H1 (cell line): ENCODE measurements at regions not wholly inside any gene's neighbourhood (a gene's known extent, or its start where the extent isn't known, plus 50 kb on each side); places are given as distances from the start of the nearest gene placed in this dataset.

Source experiments
- CTCF ChIA-PET: fragments of 300-600 bp; sonication (Branson Sonifier 250); formaldehyde crosslinking; loops from one replicate; lab custom pipeline; 2021; ENCODE audit not compliant: partially characterized antibody; lab: Charles Lee
- POLR2A ChIA-PET: fragments of 300-600 bp; sonication (Branson Sonifier 250); formaldehyde crosslinking; loops from one replicate; lab custom pipeline; 2021; ENCODE audit warnings: inconsistent platforms; ENCODE audit not compliant: partially characterized antibody; lab: Charles Lee
- DNase-seq, 2 experiments: peaks; one replicate each; pipeline versions ENCODE4 v3.0.0 to v3.0.0-alpha.2; 2010 to 2022; ENCODE audit warnings: low spot score in 2 of 2, low read depth in 1 of 2, mixed read lengths in 1 of 2
- FAIRE-seq: peaks from 2 replicates; lab custom pipeline; 2011; peaks lifted over from hg19 to GRCh38; lab: Jason Lieb, UNC
- H2AFZ ChIP-seq: 2 replicates; pipeline ENCODE4 v1.8.1; 2012; ENCODE audit warnings: low read length, inconsistent platforms
- H2AK5ac ChIP-seq: 2 replicates; pipeline ENCODE4 v1.6.1; 2013; ENCODE audit warnings: low read depth, low read length
- H2BK120ac ChIP-seq: replicated peaks from 2 replicates; pipeline ENCODE3; 2013; ENCODE audit warnings: low read depth, low read length, inconsistent platforms
- H2BK12ac ChIP-seq: 2 replicates; pipeline ENCODE4 v1.6.1; 2013; ENCODE audit warnings: low read depth, low read length
- H2BK15ac ChIP-seq: 2 replicates; pipeline ENCODE4 v1.6.1; 2013; ENCODE audit warnings: low read length
- H2BK20ac ChIP-seq: 2 replicates; pipeline ENCODE4 v1.6.1; 2013; ENCODE audit warnings: low read length
- H2BK5ac ChIP-seq: 2 replicates; pipeline ENCODE4 v1.6.1; 2013; ENCODE audit warnings: low read depth, low read length
- H3K14ac ChIP-seq: 2 replicates; pipeline ENCODE4 v1.6.1; 2013; ENCODE audit warnings: inconsistent platforms; ENCODE audit not compliant: insufficient read length
- H3K18ac ChIP-seq: 2 replicates; pipeline ENCODE4 v1.6.1; 2013; ENCODE audit warnings: low read length; ENCODE audit errors: extremely low read depth
- H3K23ac ChIP-seq: 2 replicates; pipeline ENCODE4 v1.6.1; 2013; ENCODE audit warnings: inconsistent platforms; ENCODE audit not compliant: insufficient read length
- H3K23me2 ChIP-seq: 2 replicates; pipeline ENCODE4 v1.6.1; 2013; ENCODE audit warnings: low read depth, low read length
- H3K27ac ChIP-seq: 2 replicates; pipeline ENCODE4 v1.6.1; 2011; ENCODE audit warnings: low read depth, low read length, inconsistent platforms
- H3K27me3 ChIP-seq, 4 experiments: replicated peaks in 1 of 4; 1 replicate in 1 of 4; 2 replicates in 3 of 4; pipeline versions ENCODE4 v1.6.1 to v1.8.1; 2011 to 2013; ENCODE audit warnings: low read length in 3 of 4, mild to moderate bottlenecking in 3 of 4, inconsistent platforms in 2 of 4, mixed read lengths in 2 of 4, moderate library complexity in 1 of 4; ENCODE audit not compliant: control insufficient read depth in 3 of 4, insufficient read depth in 3 of 4; ENCODE audit errors: extremely low read depth in 1 of 4
- H3K36me3 ChIP-seq, 4 experiments: 2 replicates each; pipeline versions ENCODE4 v1.6.1 to v1.8.1; 2011 to 2013; ENCODE audit warnings: mild to moderate bottlenecking in 4 of 4, low read length in 3 of 4, moderate library complexity in 2 of 4, control low read depth in 1 of 4, inconsistent platforms in 1 of 4; ENCODE audit not compliant: insufficient read depth in 4 of 4, control insufficient read depth in 2 of 4
- H3K4ac ChIP-seq: replicated peaks from 2 replicates; pipeline ENCODE3; 2013; ENCODE audit warnings: low read length, low read depth, mixed read lengths, inconsistent platforms; ENCODE audit not compliant: insufficient read length
- H3K4me1 ChIP-seq, 4 experiments: replicated peaks in 1 of 4; 1 replicate in 1 of 4; 2 replicates in 3 of 4; pipeline versions ENCODE4 v1.6.1 to v1.8.1; 2011 to 2013; ENCODE audit warnings: low read length in 3 of 4, inconsistent platforms in 2 of 4, mixed read lengths in 1 of 4; ENCODE audit not compliant: insufficient read depth in 4 of 4, control insufficient read depth in 3 of 4
- H3K4me2 ChIP-seq, 2 experiments: 2 replicates each; pipeline versions ENCODE4 v1.6.1 to v1.8.1; 2011 to 2013; ENCODE audit warnings: low read depth in 2 of 2, low read length in 2 of 2, control low read depth in 1 of 2, inconsistent platforms in 1 of 2, mild to moderate bottlenecking in 1 of 2; ENCODE audit not compliant: insufficient read depth in 1 of 2
- H3K4me3 ChIP-seq, 4 experiments: fragments of 200-600, 300-600 bp in 1 of 4; sonication (generic), shearing (Covaris generic), sonication (Bioruptor Twin) in 1 of 4; 2 replicates each; pipeline versions ENCODE4 v1.5.1 to v1.8.1; 2011 to 2016; ENCODE audit warnings: low read length in 4 of 4, low read depth in 3 of 4, control low read depth in 2 of 4, inconsistent platforms in 2 of 4, mild to moderate bottlenecking in 2 of 4, mixed read lengths in 1 of 4, moderate library complexity in 1 of 4; ENCODE audit not compliant: insufficient read depth in 2 of 4; ENCODE audit errors: extremely low read depth in 1 of 4
- H3K56ac ChIP-seq: replicated peaks from 2 replicates; pipeline ENCODE3; 2013; ENCODE audit warnings: low read depth, mild to moderate bottlenecking, mixed read lengths, low read length, inconsistent platforms; ENCODE audit not compliant: insufficient read length
- H3K79me1 ChIP-seq: 2 replicates; pipeline ENCODE4 v1.6.1; 2013; ENCODE audit warnings: low read depth, low read length, control low read depth
- H3K79me2 ChIP-seq, 2 experiments: 2 replicates each; pipeline versions ENCODE4 v1.6.1 to v1.8.1; 2012 to 2013; ENCODE audit warnings: low read length in 2 of 2, mild to moderate bottlenecking in 2 of 2, inconsistent platforms in 1 of 2; ENCODE audit not compliant: insufficient read depth in 2 of 2, control insufficient read depth in 1 of 2
- H3K9ac ChIP-seq, 4 experiments: replicated peaks in 1 of 4; 1 replicate in 1 of 4; 2 replicates in 3 of 4; pipeline versions ENCODE4 v1.6.1 to v1.8.1; 2011 to 2013; ENCODE audit warnings: low read depth in 3 of 4, low read length in 3 of 4, control low read depth in 2 of 4, mild to moderate bottlenecking in 2 of 4, moderate library complexity in 2 of 4, inconsistent platforms in 1 of 4; ENCODE audit errors: extremely low read depth in 1 of 4
- H3K9me3 ChIP-seq, 2 experiments: 2 replicates each; pipeline versions ENCODE4 v1.6.1 to v1.8.1; 2012 to 2013; ENCODE audit warnings: mild to moderate bottlenecking in 2 of 2, moderate library complexity in 2 of 2, control low read depth in 1 of 2, inconsistent platforms in 1 of 2, low read depth in 1 of 2, low read length in 1 of 2, mixed read lengths in 1 of 2; ENCODE audit not compliant: insufficient read depth in 2 of 2
- H4K20me1 ChIP-seq, 2 experiments: replicated peaks in 1 of 2; 2 replicates each; pipeline versions ENCODE3 to v1.8.1; 2011 to 2013; ENCODE audit warnings: inconsistent platforms in 2 of 2, low read length in 2 of 2, mild to moderate bottlenecking in 1 of 2; ENCODE audit not compliant: insufficient read depth in 2 of 2, control insufficient read depth in 1 of 2
- H4K5ac ChIP-seq: 2 replicates; pipeline ENCODE4 v1.6.1; 2013; ENCODE audit warnings: low read length, low read depth, mixed read lengths, inconsistent platforms; ENCODE audit not compliant: insufficient read length
- H4K8ac ChIP-seq: 2 replicates; pipeline ENCODE4 v1.8.0; 2013; ENCODE audit warnings: mild to moderate bottlenecking, moderate library complexity, low read length, inconsistent platforms; ENCODE audit not compliant: insufficient read depth; ENCODE audit errors: extremely low read depth
- H4K91ac ChIP-seq: replicated peaks from 2 replicates; pipeline ENCODE3; 2013; ENCODE audit warnings: low read length, mixed read lengths, inconsistent platforms; ENCODE audit not compliant: insufficient read length
- WGBS, 2 experiments: shearing (Covaris generic) in 1 of 2; methylation state at CpG; one replicate each; pipeline versions ENCODE4 v1.1.6 to v1.1.7; 2013 to 2015; ENCODE audit warnings: low lambda C conversion rate in 2 of 2, mixed read lengths in 2 of 2, inconsistent platforms in 1 of 2, low coverage in 1 of 2, missing lambda C conversion rate in 1 of 2; ENCODE audit not compliant: insufficient replicate concordance in 2 of 2, insufficient coverage in 1 of 2, insufficient read length in 1 of 2; ENCODE audit errors: extremely low coverage in 1 of 2, missing lambda C conversion rate in 1 of 2; 5-methylcytosine and 5-hydroxymethylcytosine counted together
- TF ChIP-seq, protein P1 (sequence below): fragments of 300-600 bp; sonication (generic); IDR thresholded peaks from 2 replicates; pipeline ENCODE4 v1.7.1; 2012; ENCODE audit warnings: low read length, moderate library complexity, mild to moderate bottlenecking, inconsistent platforms; ENCODE audit not compliant: insufficient replicate concordance

DNA sequence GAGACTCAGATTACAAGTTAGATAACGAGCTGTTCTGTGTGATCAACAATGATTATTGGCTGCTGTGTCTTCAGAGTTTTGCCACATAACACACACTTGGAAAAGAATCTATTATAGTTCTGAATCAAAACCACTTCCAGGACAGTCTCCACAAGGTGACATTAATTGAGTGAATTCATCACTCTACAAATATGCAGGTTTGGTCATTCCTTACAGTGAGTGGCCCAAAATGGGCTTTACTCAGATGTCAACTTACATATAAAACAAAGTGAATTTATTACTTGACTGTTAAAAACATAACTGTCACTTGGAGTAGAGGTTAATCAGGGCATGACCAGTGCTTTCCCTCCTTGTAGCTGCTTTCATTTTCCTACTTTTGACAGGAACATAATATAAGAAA, 984.3 kb downstream of the REEP3 start:
- H3K79me1 ChIP-seq = no peaks in the 10 kb centered on the region
- H3K23ac ChIP-seq = no peak overlapping the region
- no peak overlapping the region for H2BK120ac ChIP-seq
- H4K91ac ChIP-seq = no peak overlapping the region
- no peak overlapping the region for H3K27ac ChIP-seq
- no peak overlapping the region for H3K4me3 ChIP-seq
- no peak overlapping the region for H3K14ac ChIP-seq
- no peak overlapping the region for H2BK5ac ChIP-seq
- H4K20me1 ChIP-seq = no peaks in the 10 kb centered on the region
- FAIRE-seq = no peak
- no peaks in the 10 kb centered on the region for H3K79me2 ChIP-seq
- no peaks in the 10 kb centered on the region for H3K27me3 ChIP-seq
- ChIA-PET CTCF (no interaction called here), POLR2A (no interaction called here)
- H2AK5ac ChIP-seq = no peak overlapping the region
- H4K8ac ChIP-seq = no peak overlapping the region
- no peak overlapping the region for H2BK20ac ChIP-seq
- no peak overlapping the region for H4K5ac ChIP-seq
- no peak overlapping the region for H3K4me2 ChIP-seq
- no peak overlapping the region for H2AFZ ChIP-seq
- no peaks in the 10 kb centered on the region for H3K36me3 ChIP-seq
- H2BK15ac ChIP-seq = no peak overlapping the region
- H3K23me2 ChIP-seq = no peaks in the 10 kb centered on the region
- H2BK12ac ChIP-seq = no peak overlapping the region
- no peaks in the 10 kb centered on the region for H3K9me3 ChIP-seq
- peaks cover 0 to 2% (median 0%) of the 10 kb centered on the region in 4 experiments; a peak in 1 of 7 replicates for H3K4me1 ChIP-seq
- no peak overlapping the region for H3K18ac ChIP-seq
- 91% methylated on average over 1 of the region's 1 CpG; no CpG with 5 or more reads in 1 of the 2 experiments for WGBS, 2 experiments
- no peak overlapping the region for H3K56ac ChIP-seq
- H3K9ac ChIP-seq = no peak overlapping the region
- no peak overlapping the region for H3K4ac ChIP-seq
- DNase-seq = no peak
- TF ChIP-seq, protein P1, sequence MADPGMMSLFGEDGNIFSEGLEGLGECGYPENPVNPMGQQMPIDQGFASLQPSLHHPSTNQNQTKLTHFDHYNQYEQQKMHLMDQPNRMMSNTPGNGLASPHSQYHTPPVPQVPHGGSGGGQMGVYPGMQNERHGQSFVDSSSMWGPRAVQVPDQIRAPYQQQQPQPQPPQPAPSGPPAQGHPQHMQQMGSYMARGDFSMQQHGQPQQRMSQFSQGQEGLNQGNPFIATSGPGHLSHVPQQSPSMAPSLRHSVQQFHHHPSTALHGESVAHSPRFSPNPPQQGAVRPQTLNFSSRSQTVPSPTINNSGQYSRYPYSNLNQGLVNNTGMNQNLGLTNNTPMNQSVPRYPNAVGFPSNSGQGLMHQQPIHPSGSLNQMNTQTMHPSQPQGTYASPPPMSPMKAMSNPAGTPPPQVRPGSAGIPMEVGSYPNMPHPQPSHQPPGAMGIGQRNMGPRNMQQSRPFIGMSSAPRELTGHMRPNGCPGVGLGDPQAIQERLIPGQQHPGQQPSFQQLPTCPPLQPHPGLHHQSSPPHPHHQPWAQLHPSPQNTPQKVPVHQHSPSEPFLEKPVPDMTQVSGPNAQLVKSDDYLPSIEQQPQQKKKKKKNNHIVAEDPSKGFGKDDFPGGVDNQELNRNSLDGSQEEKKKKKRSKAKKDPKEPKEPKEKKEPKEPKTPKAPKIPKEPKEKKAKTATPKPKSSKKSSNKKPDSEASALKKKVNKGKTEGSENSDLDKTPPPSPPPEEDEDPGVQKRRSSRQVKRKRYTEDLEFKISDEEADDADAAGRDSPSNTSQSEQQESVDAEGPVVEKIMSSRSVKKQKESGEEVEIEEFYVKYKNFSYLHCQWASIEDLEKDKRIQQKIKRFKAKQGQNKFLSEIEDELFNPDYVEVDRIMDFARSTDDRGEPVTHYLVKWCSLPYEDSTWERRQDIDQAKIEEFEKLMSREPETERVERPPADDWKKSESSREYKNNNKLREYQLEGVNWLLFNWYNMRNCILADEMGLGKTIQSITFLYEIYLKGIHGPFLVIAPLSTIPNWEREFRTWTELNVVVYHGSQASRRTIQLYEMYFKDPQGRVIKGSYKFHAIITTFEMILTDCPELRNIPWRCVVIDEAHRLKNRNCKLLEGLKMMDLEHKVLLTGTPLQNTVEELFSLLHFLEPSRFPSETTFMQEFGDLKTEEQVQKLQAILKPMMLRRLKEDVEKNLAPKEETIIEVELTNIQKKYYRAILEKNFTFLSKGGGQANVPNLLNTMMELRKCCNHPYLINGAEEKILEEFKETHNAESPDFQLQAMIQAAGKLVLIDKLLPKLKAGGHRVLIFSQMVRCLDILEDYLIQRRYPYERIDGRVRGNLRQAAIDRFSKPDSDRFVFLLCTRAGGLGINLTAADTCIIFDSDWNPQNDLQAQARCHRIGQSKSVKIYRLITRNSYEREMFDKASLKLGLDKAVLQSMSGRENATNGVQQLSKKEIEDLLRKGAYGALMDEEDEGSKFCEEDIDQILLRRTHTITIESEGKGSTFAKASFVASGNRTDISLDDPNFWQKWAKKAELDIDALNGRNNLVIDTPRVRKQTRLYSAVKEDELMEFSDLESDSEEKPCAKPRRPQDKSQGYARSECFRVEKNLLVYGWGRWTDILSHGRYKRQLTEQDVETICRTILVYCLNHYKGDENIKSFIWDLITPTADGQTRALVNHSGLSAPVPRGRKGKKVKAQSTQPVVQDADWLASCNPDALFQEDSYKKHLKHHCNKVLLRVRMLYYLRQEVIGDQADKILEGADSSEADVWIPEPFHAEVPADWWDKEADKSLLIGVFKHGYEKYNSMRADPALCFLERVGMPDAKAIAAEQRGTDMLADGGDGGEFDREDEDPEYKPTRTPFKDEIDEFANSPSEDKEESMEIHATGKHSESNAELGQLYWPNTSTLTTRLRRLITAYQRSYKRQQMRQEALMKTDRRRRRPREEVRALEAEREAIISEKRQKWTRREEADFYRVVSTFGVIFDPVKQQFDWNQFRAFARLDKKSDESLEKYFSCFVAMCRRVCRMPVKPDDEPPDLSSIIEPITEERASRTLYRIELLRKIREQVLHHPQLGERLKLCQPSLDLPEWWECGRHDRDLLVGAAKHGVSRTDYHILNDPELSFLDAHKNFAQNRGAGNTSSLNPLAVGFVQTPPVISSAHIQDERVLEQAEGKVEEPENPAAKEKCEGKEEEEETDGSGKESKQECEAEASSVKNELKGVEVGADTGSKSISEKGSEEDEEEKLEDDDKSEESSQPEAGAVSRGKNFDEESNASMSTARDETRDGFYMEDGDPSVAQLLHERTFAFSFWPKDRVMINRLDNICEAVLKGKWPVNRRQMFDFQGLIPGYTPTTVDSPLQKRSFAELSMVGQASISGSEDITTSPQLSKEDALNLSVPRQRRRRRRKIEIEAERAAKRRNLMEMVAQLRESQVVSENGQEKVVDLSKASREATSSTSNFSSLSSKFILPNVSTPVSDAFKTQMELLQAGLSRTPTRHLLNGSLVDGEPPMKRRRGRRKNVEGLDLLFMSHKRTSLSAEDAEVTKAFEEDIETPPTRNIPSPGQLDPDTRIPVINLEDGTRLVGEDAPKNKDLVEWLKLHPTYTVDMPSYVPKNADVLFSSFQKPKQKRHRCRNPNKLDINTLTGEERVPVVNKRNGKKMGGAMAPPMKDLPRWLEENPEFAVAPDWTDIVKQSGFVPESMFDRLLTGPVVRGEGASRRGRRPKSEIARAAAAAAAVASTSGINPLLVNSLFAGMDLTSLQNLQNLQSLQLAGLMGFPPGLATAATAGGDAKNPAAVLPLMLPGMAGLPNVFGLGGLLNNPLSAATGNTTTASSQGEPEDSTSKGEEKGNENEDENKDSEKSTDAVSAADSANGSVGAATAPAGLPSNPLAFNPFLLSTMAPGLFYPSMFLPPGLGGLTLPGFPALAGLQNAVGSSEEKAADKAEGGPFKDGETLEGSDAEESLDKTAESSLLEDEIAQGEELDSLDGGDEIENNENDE = no peak
